Pancreas (tissue), 10 donors: ENCODE measurements at regions not wholly inside any gene's neighbourhood (a gene's known extent, or its start where the extent isn't known, plus 50 kb on each side); places are given as distances from the start of the nearest gene placed in this dataset.

Experiments
- ATAC-seq, 4 donors: fragments of 200-7000 bp; cut with Tn5 transposase; one replicate each; pipeline versions ENCODE4 v1.8.0 to v1.9.1; 2020; ENCODE audit warnings: mild to moderate bottlenecking in 4 of 4, moderate library complexity in 4 of 4
- DNase-seq, 6 donors: peaks; one replicate each; pipeline ENCODE4 v3.0.0-alpha.2; 2020
- FAIRE-seq: peaks from 2 replicates; lab custom pipeline; 2012; peaks lifted over from hg19 to GRCh38; lab: Jason Lieb, UNC
- H3K27ac ChIP-seq, 4 donors: fragments of 200-600 bp; sonication (generic); 1 replicate in 3 of 4; 2 replicates in 1 of 4; pipeline versions ENCODE4 v1.5.0 to v1.8.0; 2020
- H3K27me3 ChIP-seq, 4 donors: fragments of 200-600 bp; one replicate each; pipeline ENCODE4 v1.8.0; 2021
- H3K36me3 ChIP-seq, 3 donors: fragments of 200-600 bp; sonication (generic) in 1 of 3; one replicate each; pipeline versions ENCODE4 v1.5.0 to v1.8.0; 2020 to 2021
- H3K4me1 ChIP-seq, 3 donors: fragments of 200-600 bp; one replicate each; pipeline ENCODE4 v1.8.0; 2021
- H3K4me3 ChIP-seq, 4 donors: fragments of 200-600 bp; sonication (generic) in 2 of 4; one replicate each; pipeline versions ENCODE4 v1.5.0 to v1.8.0; 2020 to 2021
- H3K9me3 ChIP-seq, 4 donors: fragments of 200-600 bp; one replicate each; pipeline ENCODE4 v1.8.0; 2021
- CTCF ChIP-seq, 4 donors: fragments of 200-600 bp; sonication (generic) in 3 of 4; IDR thresholded peaks; one replicate each; pipeline versions ENCODE4 v1.5.0 to v1.8.0; 2021; ENCODE audit warnings: antibody characterized with exemption in 4 of 4
- WGBS, 2 donors: extraction: QIAGEN DNeasy Blood & Tissue Kit; methylation state at CpG; one replicate each; pipeline ENCODE4 v1.1.7; 2013; 5-methylcytosine and 5-hydroxymethylcytosine counted together
- intact Hi-C, 3 donors: fragments of 100-400 bp; cut with DNase I; formaldehyde crosslinking; loops; one replicate each; pipeline versions ENCODE4 v1.11.1 to v1.14.2; 2022
- donor health status: healthy with polysubstance abuse.
- donor health status: DM: no; HTN: no; CAD: no; lungs with moderate emphysema.
- donor health status: DM: no; HTN: no; CAD: no.
- donor health status: control.
- donor health status: control.
- donor health status: Bipolar disorder and iron deficiency.
- donor health status: DM: yes; HTN: yes; CAD: no.
- donor health status: DM: no; HTN: no; CAD: no.
- donor health status: DM: no; HTN: no; CAD: no.
- donor health status: DM: yes; HTN: yes; CAD: no.

GRCh38 chr12:66066137-66066928 lies 64.2 kb downstream of the LLPH start:
- Histone ChIP-seq H3K27me3 (no peaks in the 10 kb centered on the region), H3K4me3 (no peak overlapping the region), H3K36me3 (no peaks in the 10 kb centered on the region), H3K27ac (no peak overlapping the region), H3K4me1 (no peaks in the 10 kb centered on the region), H3K9me3 (no peaks in the 10 kb centered on the region)
- ATAC-seq, result no peak
- 39 to 41% methylated on average over 7 of the region's 7 CpGs for WGBS, 2 donors
- DNase-seq, result no peak
- FAIRE-seq, result no peak
- intact Hi-C loops, result no loop called here
- no peak for TF ChIP-seq CTCF (IDR thresholded peaks at IDR 0.05)

DNA sequence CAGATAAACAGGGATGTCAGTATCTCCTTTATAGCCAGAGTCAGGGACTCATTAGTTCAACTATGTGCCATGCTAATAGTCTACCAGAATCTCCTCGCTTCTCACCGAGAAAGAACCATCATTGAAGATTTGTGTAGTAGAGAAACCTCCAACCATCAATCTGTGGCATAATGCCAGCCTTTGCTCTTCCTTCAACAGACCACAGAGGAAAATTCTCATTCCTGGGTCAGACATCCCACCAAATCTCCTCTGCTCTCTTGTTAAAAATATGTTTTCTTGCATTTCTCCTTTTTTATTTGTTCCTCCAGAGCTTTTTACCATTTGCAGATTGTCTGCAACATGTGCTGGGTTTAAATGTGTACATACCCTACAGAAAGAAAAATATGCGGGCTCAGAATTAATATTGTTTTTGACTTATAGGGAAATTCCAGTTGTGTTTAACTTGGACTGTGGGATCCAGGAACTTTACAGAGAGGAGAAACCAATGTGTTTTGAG lies 64.9 kb downstream of the LLPH start:
- no peak for FAIRE-seq
- no peak for DNase-seq
- no peaks in the 10 kb centered on the region for H3K9me3 ChIP-seq
- no peak for ATAC-seq
- H3K4me1 ChIP-seq, result no peaks in the 10 kb centered on the region
- intact Hi-C loops, result no loop called here
- no peak overlapping the region for H3K27ac ChIP-seq
- no peaks in the 10 kb centered on the region for H3K27me3 ChIP-seq
- H3K4me3 ChIP-seq, result no peak overlapping the region
- H3K36me3 ChIP-seq, result no peaks in the 10 kb centered on the region
- TF ChIP-seq CTCF (IDR thresholded peaks at IDR 0.05), result no peak
- WGBS, 2 donors, result 79 to 80% methylated on average over 3 of the region's 3 CpGs

GRCh38 chr12:66065150-66065549 lies 65.4 kb downstream of the LLPH start:
- WGBS, 2 donors, result 57 to 73% methylated on average over 3 of the region's 3 CpGs
- H3K27me3 ChIP-seq, result no peaks in the 10 kb centered on the region
- DNase-seq (no peak), FAIRE-seq (no peak), ATAC-seq (no peak)
- H3K27ac ChIP-seq, result no peak overlapping the region
- H3K36me3 ChIP-seq, result no peaks in the 10 kb centered on the region
- H3K9me3 ChIP-seq, result no peaks in the 10 kb centered on the region
- no peak for TF ChIP-seq CTCF (IDR thresholded peaks at IDR 0.05)
- H3K4me3 ChIP-seq, result no peak overlapping the region
- H3K4me1 ChIP-seq, result no peaks in the 10 kb centered on the region
- intact Hi-C loops, result no loop called here

DNA sequence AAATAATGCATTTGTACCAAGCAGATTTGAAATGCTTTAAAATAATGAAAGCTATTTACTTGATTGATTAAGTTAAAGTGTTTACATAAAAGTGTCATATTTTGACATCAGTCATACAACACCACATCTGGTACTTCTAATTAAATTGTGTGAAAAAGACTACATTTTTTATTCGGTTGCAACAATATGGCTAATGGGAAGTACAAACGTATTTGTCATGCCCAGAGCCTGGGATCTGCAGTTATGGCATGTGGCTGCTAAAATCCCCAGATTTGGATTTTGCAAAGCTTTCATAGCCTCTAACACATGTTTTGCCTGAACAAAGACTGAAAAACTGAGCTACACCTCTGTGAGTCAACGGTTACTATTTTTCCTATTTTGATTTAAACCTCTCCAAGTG lies 66.6 kb downstream of the LLPH start:
- no peaks in the 10 kb centered on the region for H3K9me3 ChIP-seq
- H3K4me1 ChIP-seq, result no peaks in the 10 kb centered on the region
- no peak overlapping the region for H3K4me3 ChIP-seq
- H3K27me3 ChIP-seq, result no peaks in the 10 kb centered on the region
- intact Hi-C loops, result no loop called here
- FAIRE-seq (no peak), ATAC-seq (no peak), DNase-seq (no peak)
- no peak overlapping the region for H3K27ac ChIP-seq
- TF ChIP-seq CTCF (IDR thresholded peaks at IDR 0.05), result no peak
- no peaks in the 10 kb centered on the region for H3K36me3 ChIP-seq
- 62 to 75% methylated on average over 3 of the region's 3 CpGs for WGBS, 2 donors

DNA sequence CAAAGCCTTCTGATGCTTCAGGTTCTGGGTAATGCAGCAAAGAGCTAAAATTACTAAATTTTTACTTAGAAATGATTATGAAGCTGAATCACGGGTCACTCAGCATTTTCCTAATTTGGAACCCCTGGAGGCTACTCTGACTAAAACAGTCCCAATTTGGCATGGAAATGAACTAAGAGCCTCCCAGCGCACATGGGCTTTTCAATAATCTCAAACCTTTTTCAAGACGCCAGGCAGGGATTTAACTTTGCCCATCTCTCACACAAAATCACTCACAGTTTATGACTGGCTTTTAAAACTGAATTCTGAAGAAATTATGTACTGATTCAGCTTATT lies 68.3 kb downstream of the LLPH start:
- DNase-seq (no peak), ATAC-seq (no peak), FAIRE-seq (no peak)
- WGBS, 2 donors, result 76 to 81% methylated on average over 3 of the region's 3 CpGs
- H3K4me1 ChIP-seq, result no peaks in the 10 kb centered on the region
- TF ChIP-seq CTCF (IDR thresholded peaks at IDR 0.05), result no peak
- H3K36me3 ChIP-seq, result no peaks in the 10 kb centered on the region
- H3K27me3 ChIP-seq, result no peaks in the 10 kb centered on the region
- no peaks in the 10 kb centered on the region for H3K9me3 ChIP-seq
- H3K27ac ChIP-seq, result no peak overlapping the region
- intact Hi-C loops, result no loop called here
- H3K4me3 ChIP-seq, result no peak overlapping the region
